ENCODE measurements at regions not wholly inside any gene's neighbourhood (a gene's known extent, or its start where the extent isn't known, plus 50 kb on each side); places are given as distances from the start of the nearest gene placed in this dataset.

DNA sequence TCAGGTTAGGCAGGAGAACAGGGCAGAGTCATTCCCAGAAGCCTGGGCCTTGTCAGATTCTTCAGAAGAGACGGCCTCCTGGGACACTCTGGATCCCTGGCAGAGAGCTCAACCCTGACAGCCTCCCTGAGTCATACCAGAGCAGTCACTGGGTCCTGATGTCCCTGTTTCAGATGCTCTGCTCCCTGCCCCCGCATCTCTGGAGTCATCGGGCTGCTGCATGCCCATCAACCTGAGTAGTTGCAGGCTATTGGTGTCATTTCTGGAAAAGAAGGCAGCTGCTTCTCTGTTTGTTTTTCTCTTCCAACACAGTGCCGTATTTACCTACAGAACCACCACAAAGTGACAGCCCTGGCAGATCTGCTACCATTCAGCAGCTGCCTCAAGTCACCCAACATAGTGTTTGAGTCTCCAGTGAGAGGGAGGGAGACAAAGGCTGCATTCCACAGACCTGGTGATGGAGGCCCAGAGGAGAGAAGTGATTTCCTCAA is 145.1 kb downstream of the B3GNT2 start:
- POLR2A ChIA-PET = no interaction called here
- CTCF ChIA-PET = interaction anchor here (0.7 kb wide), 1 partner anchor 115 kb away, joined by 4 read pairs; no protein-coding TSS in a partner anchor
- Histone ChIP-seq H3K4me1 (ENCODE audit: control insufficient read depth, insufficient read depth, low read length) (no peaks in the 10 kb centered on the region), H3K36me3 (ENCODE audit: control insufficient read depth in 2 of 2, insufficient read depth in 1 of 2, low read length in 2 of 2) (no peaks in the 10 kb centered on the region), H3K9me3 (ENCODE audit: control insufficient read depth, insufficient read depth, low read depth, low read length) (no peaks in the 10 kb centered on the region), H3K27ac (ENCODE audit: extremely low read depth, low read depth, low read length) (no peak overlapping the region), H3K4me3 (ENCODE audit: low read depth, low read length) (no peak overlapping the region)
- TF ChIP-seq ZNF704 (tag by site-specific recombination; IDR thresholded peaks at IDR 0.05) (no peak), ZNF624 (tag by site-specific recombination; IDR thresholded peaks at IDR 0.05) (no peak), ZNF792 (tag by site-specific recombination; IDR thresholded peaks at IDR 0.05) (no peak), ZNF473 (tag by site-specific recombination; IDR thresholded peaks at IDR 0.05) (no peak), ZBTB17 (tag by site-specific recombination; IDR thresholded peaks at IDR 0.05) (0 out of 2 replicates have a peak, but pooled peaks have one; percentile 20), ZNF16 (tag by site-specific recombination; IDR thresholded peaks at IDR 0.05; ENCODE audit: low read depth) (no peak), WT1 (tag by site-specific recombination; IDR thresholded peaks at IDR 0.05) (no peak), ZNF600 (tag by site-specific recombination; IDR thresholded peaks at IDR 0.05) (peak; percentile 44; the same call in 1 of the 2 replicates), ZNF664 (tag by site-specific recombination; IDR thresholded peaks at IDR 0.05) (no peak), KLF7 (tag by site-specific recombination; IDR thresholded peaks at IDR 0.05; ENCODE audit: borderline replicate concordance) (no peak), ZNF621 (tag by site-specific recombination; IDR thresholded peaks at IDR 0.05) (no peak), EGR2 (tag by site-specific recombination; IDR thresholded peaks at IDR 0.05; ENCODE audit: low read depth) (no peak), ZNF302 (tag by site-specific recombination; IDR thresholded peaks at IDR 0.05; ENCODE audit: low read depth) (no peak), ZNF670 (tag by site-specific recombination; IDR thresholded peaks at IDR 0.05; ENCODE audit: low read depth) (no peak)
- TF ChIP-seq, protein P1, sequence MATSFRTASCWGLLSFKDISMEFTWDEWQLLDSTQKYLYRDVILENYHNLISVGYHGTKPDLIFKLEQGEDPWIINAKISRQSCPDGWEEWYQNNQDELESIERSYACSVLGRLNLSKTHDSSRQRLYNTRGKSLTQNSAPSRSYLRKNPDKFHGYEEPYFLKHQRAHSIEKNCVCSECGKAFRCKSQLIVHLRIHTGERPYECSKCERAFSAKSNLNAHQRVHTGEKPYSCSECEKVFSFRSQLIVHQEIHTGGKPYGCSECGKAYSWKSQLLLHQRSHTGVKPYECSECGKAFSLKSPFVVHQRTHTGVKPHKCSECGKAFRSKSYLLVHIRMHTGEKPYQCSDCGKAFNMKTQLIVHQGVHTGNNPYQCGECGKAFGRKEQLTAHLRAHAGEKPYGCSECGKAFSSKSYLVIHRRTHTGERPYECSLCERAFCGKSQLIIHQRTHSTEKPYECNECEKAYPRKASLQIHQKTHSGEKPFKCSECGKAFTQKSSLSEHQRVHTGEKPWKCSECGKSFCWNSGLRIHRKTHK (tag by site-specific recombination; IDR thresholded peaks at IDR 0.05) = no peak
- TF ChIP-seq, protein P2, sequence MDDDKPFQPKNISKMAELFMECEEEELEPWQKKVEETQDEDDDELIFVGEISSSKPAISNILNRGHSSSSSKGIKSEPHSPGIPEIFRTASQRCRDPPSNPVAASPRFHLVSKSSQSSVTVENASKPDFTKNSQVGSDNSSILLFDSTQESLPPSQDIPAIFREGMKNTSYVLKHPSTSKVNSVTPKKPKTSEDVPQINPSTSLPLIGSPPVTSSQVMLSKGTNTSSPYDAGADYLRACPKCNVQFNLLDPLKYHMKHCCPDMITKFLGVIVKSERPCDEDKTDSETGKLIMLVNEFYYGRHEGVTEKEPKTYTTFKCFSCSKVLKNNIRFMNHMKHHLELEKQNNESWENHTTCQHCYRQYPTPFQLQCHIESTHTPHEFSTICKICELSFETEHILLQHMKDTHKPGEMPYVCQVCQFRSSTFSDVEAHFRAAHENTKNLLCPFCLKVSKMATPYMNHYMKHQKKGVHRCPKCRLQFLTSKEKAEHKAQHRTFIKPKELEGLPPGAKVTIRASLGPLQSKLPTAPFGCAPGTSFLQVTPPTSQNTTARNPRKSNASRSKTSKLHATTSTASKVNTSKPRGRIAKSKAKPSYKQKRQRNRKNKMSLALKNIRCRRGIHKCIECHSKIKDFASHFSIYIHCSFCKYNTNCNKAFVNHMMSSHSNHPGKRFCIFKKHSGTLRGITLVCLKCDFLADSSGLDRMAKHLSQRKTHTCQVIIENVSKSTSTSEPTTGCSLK (tag by site-specific recombination; IDR thresholded peaks at IDR 0.05) = no peak

DNA sequence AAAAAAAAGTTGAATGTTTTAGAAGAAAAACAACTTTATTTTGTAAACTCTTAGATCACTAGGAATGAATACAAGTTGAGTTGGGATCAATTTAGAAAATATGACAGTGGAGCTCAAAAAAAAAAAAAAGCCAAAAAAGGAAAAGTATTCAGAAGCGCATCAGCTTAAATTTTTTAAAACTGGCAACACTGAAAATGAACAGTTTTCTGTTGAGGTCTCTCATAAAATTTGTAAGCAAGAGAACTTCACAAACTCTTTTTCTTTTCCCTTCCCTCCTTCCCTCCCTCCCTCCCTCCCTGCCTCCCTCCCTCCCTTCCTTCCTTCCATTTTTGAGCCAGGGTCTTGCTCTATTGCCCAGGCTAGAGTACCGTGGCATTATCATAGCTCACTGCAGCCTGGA is 143.9 kb downstream of the B3GNT2 start:
- no peaks in the 10 kb centered on the region for H3K9me3 ChIP-seq (ENCODE audit: control insufficient read depth, insufficient read depth, low read depth, low read length)
- no peak overlapping the region for H3K27ac ChIP-seq (ENCODE audit: extremely low read depth, low read depth, low read length)
- TF ChIP-seq SALL2 (tag by site-specific recombination; IDR thresholded peaks at IDR 0.05; ENCODE audit: borderline replicate concordance) (no peak), ZNF37A (tag by site-specific recombination; IDR thresholded peaks at IDR 0.05) (no peak), GLI4 (tag by site-specific recombination; IDR thresholded peaks at IDR 0.05) (no peak), ZNF645 (tag by site-specific recombination; IDR thresholded peaks at IDR 0.05) (no peak), RBAK (tag by site-specific recombination; IDR thresholded peaks at IDR 0.05) (no peak), ZNF664 (tag by site-specific recombination; IDR thresholded peaks at IDR 0.05) (no peak), ZXDB (tag by site-specific recombination; IDR thresholded peaks at IDR 0.05) (no peak)
- TF ChIP-seq, protein P2 (tag by site-specific recombination; IDR thresholded peaks at IDR 0.05) = no peak
- TF ChIP-seq, protein P3, sequence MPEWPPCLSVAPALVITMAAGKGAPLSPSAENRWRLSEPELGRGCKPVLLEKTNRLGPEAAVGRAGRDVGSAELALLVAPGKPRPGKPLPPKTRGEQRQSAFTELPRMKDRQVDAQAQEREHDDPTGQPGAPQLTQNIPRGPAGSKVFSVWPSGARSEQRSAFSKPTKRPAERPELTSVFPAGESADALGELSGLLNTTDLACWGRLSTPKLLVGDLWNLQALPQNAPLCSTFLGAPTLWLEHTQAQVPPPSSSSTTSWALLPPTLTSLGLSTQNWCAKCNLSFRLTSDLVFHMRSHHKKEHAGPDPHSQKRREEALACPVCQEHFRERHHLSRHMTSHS (tag by site-specific recombination; IDR thresholded peaks at IDR 0.05) = no peak
- H3K36me3 ChIP-seq (ENCODE audit: control insufficient read depth in 2 of 2, insufficient read depth in 1 of 2, low read length in 2 of 2) = no peaks in the 10 kb centered on the region
- CTCF ChIA-PET = interaction anchor here (0.6 to 1.4 kb wide), 3 partner anchors 10 to 339 kb away, joined by 4 to 7 read pairs (median 4); no protein-coding TSS in a partner anchor
- POLR2A ChIA-PET = no interaction called here
- H3K4me1 ChIP-seq (ENCODE audit: control insufficient read depth, insufficient read depth, low read length) = no peaks in the 10 kb centered on the region
- no peak overlapping the region for H3K4me3 ChIP-seq (ENCODE audit: low read depth, low read length)

All from HEK293 (cell line).